NCI-H1436 (cell line): ENCODE measurements at regions not wholly inside any gene's neighbourhood (a gene's known extent, or its start where the extent isn't known, plus 50 kb on each side); places are given as distances from the start of the nearest gene placed in this dataset.

Source experiments
- DNase-seq: peaks from one replicate; lab custom pipeline; 2025; lab: John Stamatoyannopoulos, UW

GRCh38 chr2:9772035-9772998, 71.0 kb upstream of the TAF1B start:
- no peak for DNase-seq

GRCh38 chr2:9772999-9773902, 70.0 kb upstream of the TAF1B start:
- DNase-seq = no peak

- no peak for DNase-seq
Observed at GRCh38 chr2:9773903-9774239, 69.4 kb upstream of the TAF1B start.

- DNase-seq = no peak
Observed at GRCh38 chr2:9774266-9774665, 69.0 kb upstream of the TAF1B start.

- DNase-seq = no peak
Observed at GRCh38 chr2:9775351-9775750, 67.9 kb upstream of the TAF1B start.

GRCh38 chr2:9775999-9776712, 67.1 kb upstream of the TAF1B start:
- peak; percentile 28 for DNase-seq

- no peak for DNase-seq
Observed at GRCh38 chr2:9777081-9777480, 66.2 kb upstream of the TAF1B start.

- no peak for DNase-seq
Observed at GRCh38 chr2:9778012-9778411, 65.3 kb upstream of the TAF1B start.

- no peak for DNase-seq
Observed at GRCh38 chr2:9778471-9779316, 64.6 kb upstream of the TAF1B start.

GRCh38 chr2:9779596-9780264, 63.5 kb upstream of the TAF1B start:
- no peak for DNase-seq

GRCh38 chr2:9780368-9781130, 62.7 kb upstream of the TAF1B start:
- no peak for DNase-seq

- no peak for DNase-seq
Observed at GRCh38 chr2:9781252-9781651, 62.0 kb upstream of the TAF1B start.

GRCh38 chr2:9782197-9782719, 61.0 kb upstream of the TAF1B start:
- DNase-seq = peak; percentile 18

GRCh38 chr2:9789371-9789770, 53.9 kb upstream of the TAF1B start:
- no peak for DNase-seq

GRCh38 chr2:9790702-9791225, 52.5 kb upstream of the TAF1B start:
- no peak for DNase-seq

GRCh38 chr2:9791711-9792110, 51.6 kb upstream of the TAF1B start:
- DNase-seq = no peak

- DNase-seq = no peak
Observed at GRCh38 chr2:9793156-9793917, 49.9 kb upstream of the TAF1B start.
